Activated CD4-positive, CD25-positive, alpha-beta regulatory T cell treated with anti-CD3 and anti-CD28 coated beads, Interleukin-2, amount 50 U/mL, for 72 hours (primary cell): ENCODE measurements at regions not wholly inside any gene's neighbourhood (a gene's known extent, or its start where the extent isn't known, plus 50 kb on each side); places are given as distances from the start of the nearest gene placed in this dataset.
"Not testable (repeated sequence)": the region's sequence is repeated elsewhere in the genome, so short reads cannot be mapped to it uniquely, and the experiment has no call there.

Source experiments
- DNase-seq: peaks from one replicate; pipeline ENCODE4 v3.0.0; 2021

DNA sequence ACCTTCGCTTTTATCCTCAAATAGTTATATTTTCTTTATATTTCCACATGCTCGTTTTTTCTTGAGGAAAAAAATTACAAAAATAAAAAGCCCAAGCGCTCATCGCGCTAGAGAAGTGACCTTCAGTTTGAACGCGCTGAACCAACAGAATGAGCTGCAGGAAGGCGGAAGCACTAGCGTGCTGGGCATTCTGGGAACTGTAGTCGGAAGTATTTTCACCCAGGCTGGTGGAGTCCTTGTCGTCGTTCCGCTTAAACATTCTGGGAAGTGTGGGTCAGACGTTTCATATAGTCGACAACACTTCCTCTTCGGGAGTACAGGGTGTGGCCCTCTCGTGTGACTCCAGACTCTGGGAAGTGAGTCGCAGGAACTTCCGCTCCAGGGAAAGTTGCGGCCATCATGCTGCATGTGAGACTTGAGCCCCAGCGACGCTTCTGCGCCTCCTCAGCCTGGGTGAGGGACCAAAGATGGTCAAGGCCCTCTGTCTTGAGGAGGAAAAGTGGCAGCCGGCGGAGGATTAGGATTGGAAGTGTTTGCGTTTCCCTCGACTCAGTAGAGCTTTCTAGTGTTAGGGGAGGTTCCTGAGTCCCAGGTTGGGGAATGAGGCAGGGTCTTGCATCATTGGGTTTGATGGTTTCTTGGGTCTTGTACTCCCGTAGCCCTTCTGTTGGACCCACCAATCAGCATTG is 84.1 kb upstream of the GPR39 start:
- DNase-seq = not testable (repeated sequence)

DNA sequence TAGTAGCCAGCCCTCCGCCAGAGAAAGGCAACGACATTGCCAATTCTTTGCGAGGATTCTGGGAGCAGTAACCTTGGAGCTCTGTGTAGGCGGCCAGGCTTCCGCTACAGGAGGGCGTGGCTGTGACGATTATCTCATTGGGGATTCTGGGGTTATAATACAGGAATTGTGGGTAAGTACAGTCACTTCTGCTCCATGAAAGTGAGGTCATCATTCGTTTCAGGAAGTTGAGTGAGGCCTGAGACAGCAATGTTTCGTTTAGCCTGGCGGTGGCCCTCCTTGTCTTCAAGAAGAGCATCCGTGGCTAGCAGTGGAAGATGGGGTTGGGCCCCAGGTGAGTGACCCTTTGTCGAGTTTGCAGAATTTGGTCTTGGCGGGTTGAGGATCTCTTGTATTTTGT is 79.5 kb upstream of the GPR39 start:
- DNase-seq = not testable (repeated sequence)

DNA sequence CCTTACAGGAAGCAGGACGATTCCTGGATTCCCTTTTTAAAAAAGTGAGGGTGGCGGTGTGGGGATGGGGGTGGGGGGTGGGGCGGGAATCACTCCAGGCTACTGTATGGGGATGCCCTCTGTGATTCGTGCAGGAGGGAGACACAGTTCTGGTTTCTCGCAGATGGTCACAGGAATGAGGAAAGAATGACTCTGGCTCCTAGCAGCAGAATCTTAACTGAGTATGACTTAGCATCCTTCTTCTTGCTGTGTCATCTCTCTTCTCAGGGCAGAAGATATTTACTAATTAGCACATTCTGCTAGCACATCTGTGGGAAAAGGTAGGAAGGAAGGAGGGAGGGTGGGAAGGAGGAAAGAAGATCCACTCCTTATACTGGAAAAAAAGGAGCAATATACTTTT is 78.8 kb upstream of the GPR39 start:
- DNase-seq = not testable (repeated sequence)

DNA sequence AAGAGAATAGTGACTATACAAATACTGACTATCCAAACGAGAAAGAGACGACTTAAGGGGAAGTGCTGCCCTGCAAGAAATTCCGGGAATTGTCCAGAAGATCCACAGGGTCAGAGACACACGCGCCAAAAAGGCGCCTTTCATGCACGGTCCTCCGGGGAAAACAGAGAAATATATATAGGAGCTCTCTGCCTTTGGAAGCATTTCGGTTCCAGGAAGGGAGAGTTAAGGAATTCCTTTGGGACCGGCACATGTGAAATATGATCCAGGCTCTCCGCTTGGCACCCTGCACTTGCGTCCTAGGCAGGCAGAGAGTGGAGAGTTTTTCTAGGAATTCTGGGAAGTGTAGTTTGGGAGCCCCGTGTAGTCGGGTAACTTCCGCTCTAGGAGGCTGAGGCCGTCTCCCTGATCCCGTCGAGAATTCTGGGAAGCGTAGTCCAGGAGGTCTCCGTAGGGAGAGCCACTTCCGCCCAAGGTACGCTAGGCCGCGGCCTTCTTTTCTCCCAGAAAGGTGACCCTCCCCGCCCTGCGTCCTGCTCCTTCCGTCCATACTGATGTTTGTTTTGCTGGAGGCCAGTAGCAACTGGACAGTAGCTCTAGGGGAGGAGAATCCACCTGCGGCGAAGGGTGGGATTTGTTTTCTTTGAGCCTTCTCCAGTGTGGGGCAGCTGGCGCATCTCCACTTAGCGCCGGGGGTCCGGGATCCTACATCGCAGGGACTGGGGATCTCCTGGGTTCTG is 69.4 kb upstream of the GPR39 start:
- not testable (repeated sequence) for DNase-seq

DNA sequence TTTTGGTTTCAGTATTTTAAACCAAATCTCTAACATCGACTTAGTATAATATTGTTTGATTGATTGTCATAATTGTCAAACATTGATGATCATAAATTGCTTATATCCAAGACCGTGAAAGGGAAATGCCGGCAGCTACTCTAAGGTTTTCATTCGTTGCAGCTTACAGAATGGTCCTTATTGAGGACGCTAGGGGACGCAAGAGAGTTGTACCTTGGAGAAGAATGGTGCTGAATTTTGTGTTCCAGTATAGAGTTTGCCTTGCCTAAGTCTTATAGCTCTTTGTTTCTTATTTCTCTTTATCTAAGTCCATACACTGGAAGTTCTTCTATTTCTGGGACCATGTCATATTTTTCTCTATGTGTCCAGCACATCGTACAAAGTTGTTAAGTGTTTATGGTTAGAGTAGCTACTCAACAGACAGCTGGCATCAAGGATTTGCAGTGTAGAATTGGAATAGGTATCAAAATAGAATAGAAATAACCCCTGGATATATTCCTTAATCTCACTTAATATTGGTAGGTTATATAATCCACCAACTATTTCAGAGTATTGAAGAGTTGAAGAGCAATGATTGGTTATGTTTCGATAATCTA is 67.4 kb upstream of the GPR39 start:
- not testable (repeated sequence) for DNase-seq

DNA sequence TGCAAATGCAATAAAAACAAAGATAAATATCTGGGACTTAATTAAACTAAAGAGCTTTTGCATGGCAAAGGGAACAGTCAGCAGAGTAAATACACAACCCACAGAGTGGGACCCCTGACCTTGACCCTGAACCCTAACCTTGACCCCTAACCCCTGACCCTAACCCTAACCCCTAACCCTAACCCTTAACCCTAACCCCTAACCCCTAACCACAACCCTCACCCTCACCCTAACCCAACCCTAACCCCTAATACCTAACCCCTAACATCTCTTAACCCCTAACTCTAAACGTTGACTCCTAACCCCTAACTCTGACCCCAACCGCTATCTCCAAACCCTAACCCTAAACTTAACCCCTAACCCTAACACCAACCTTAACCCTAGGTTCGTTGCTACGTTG is 64.9 kb upstream of the GPR39 start:
- not testable (repeated sequence) for DNase-seq

DNA sequence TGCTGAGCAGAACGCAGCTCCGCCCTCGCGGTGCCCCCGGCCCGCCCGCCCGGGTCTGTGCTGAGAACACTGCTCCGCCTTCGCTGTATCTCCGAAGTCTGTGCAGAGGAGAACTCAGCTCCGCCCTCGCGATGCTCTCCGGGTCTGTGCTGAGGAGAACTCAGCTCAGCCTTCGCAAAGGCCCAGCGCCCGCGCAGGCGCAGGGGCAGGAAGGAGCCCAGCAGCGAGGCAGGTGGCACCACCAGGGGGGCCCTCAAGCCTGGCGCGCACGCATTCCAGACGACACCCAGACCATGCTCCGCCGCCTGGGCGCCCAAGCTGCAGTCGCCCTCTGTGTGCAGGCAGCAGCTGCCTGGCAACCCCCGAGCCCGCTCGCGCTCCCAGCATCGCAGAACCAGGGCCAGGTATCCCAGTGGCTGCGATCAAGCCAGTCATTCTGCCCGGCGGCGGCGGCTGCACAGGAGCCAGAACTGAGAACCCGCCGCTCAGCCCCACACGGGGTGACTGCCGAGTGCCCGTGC is 64.1 kb upstream of the GPR39 start:
- not testable (repeated sequence) for DNase-seq

DNA sequence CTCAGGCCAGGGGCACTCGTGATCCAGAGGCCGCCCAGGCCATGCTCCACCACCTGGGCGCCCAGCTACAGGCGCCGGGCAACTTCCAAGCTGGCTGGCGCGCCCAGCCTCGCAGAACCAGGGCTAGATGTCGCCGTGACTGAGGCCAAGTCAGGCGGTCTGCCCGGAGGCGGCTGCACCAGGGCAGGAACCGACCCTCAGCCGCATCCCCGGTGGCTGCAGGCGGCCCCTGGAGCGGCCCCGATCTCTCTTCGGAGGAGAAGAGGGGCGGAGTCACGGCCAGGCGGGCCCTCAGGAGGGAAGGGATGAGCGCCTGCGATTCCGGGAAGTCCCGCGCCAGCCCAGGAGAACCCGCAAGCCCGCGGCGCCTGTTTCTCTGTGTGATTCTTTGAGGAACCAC is 63.2 kb upstream of the GPR39 start:
- not testable (repeated sequence) for DNase-seq

DNA sequence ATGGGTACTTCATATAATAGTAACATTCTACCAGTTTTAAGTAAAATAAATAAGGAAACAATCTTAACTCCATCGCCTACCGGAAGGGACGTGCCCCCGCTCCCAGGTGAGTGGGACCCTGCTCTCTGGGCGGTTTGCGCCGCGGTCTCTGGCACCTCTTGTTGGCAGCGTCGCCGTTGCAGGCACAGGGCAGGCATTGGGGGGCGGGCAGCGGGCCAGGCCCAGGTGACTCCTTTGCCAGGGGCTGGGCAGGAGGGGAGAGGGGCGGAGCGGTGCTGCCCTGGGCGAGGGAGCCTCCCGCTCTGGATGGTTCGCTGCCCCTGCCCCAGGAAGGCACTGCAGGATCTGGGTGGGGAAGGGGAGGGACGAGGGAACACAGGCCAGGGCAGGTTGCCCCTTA is 55.6 kb upstream of the GPR39 start:
- DNase-seq = not testable (repeated sequence)

DNA sequence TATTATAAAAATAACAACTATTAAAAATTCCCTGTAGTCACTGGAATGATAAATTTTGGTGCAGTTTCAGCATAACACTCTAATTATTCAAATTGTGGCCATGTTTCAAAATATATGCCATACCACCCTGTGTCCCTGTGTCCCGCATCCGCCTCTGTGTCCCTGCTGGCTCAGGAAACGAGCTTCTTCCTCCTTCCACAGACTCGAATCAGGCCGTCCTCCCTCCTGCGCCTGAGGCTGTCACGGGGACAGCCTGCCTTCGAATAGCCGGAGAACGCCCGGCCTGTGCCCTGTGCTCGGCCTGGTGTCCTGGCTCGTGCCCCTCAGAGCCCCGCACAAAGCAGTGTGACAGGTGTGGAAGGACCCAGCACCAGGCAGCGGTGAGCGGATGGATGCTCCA is 55.1 kb upstream of the GPR39 start:
- DNase-seq = not testable (repeated sequence)

DNA sequence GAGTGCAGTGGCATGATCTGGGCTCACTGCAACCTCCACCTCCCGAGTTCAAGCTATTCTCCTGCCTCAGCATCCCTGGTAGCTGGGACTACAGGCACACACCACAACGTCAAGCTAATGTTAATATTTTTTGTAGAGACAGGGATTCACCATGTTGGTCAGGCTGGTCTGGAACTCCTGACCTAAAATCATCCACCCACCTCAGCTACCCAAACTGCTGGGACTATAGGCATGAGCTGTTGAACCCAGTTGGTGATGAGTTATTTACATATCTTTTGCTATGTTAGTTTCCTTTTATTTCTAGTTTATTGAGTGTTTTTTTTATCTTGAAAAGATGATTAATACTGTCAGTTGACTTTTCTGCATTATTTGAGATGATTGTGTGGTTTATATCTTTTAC is 53.3 kb upstream of the GPR39 start:
- DNase-seq = not testable (repeated sequence)

DNA sequence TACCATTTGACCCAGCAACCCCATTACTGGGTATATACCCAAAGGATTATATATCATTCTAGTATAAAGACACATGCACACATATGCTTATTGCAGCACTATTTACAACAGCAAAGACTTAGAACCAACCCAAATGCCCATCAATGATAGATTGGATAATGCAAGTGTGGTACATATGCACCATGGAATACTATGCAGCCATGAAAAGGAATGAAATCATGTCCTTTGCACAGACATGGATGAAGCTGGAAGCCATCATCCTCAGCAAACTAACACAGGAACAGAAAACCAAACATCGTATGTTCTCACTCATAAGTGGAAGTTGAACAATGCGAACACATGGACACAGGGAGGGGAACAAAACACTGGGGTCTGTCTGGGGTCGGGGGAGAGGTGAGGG is 50.6 kb upstream of the GPR39 start:
- DNase-seq = not testable (repeated sequence)

DNA sequence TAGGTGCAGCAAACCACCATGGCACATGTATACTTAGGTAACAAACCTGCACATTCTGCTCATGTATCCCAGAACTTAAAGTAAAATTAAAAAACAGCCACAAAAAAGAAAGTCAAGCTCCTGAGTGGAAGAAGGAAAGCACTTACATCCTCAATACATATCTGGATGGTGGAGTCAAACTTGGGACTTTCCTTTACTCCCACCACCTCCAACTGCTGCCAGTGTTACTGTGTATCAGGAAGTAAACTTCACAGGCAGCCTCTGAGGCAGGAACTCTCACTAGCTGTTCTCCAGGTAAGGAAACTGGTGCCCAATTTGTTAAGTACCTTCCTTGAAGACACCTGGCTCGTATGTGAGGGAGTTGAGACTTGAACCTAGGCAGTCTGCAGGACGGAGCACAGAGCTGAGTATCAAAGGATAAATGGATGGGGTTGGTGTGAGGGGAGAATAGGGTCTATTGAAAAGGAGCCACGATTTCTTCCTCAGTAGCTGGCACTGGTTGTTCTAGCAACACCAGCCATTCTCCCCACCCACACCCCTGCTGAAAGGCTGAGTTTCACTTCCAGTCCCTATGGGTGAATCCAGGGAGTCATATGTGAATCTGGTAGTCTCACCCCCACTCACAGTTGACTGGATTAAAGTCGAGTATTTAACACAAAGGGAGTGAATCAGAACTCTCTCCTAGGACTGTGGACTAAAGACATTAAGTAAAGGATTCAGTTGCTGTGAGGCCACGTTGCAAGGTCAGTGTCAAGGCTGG is 50.0 kb upstream of the GPR39 start:
- DNase-seq = no peak
